ENCODE measurements at regions not wholly inside any gene's neighbourhood (a gene's known extent, or its start where the extent isn't known, plus 50 kb on each side); places are given as distances from the start of the nearest gene placed in this dataset.

- no peak overlapping the region for H3K4me3 ChIP-seq (ENCODE audit: low read depth, low read length)
- no peak for DNase-seq (ENCODE audit: low read depth)
These were observed 65.8 kb upstream of the METAP2 start for GRCh38 chr12:95408201-95408600.

DNA sequence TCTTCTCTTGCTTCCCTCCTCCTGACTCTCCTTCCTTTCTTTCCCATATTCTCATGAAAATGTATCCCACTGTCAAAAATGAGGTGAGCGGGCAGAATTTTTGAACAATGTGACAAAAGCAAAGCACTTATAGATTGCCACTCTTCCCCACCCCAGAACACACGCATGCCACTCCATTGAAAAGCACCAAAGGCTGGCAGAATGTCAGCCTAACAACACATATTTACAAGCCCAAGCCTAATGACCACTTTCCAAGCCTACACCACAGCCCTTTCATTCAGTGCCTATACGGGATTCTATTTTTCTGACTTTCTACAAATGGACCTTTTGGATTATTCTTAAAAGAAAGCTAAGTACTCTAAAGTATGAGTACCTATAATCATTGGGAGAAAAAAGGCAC, 62.9 kb upstream of the METAP2 start:
- H3K4me3 ChIP-seq (ENCODE audit: low read depth, low read length): no peak overlapping the region
- no peak for DNase-seq (ENCODE audit: low read depth)

DNA sequence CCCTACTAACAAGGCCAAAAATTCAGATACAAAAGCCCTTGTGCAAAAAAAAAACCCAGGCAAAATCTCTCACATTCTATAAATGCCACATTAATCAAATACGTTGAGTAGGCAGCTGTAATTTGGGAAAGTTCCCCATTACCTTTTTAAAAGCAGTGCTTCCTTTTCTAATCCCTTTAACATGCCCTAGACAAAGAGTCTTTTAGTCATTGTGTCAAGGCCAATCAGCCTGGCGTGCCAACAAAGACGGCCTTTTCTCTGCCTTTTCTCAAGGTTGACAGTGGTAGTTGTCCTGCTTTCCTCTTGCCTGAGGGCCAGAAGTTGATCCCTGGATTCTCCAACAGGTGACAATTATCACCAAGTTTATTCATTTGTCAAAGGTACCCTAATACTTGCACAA, 62.5 kb upstream of the METAP2 start:
- no peak for DNase-seq (ENCODE audit: low read depth)
- H3K4me3 ChIP-seq (ENCODE audit: low read depth, low read length): no peak overlapping the region

DNA sequence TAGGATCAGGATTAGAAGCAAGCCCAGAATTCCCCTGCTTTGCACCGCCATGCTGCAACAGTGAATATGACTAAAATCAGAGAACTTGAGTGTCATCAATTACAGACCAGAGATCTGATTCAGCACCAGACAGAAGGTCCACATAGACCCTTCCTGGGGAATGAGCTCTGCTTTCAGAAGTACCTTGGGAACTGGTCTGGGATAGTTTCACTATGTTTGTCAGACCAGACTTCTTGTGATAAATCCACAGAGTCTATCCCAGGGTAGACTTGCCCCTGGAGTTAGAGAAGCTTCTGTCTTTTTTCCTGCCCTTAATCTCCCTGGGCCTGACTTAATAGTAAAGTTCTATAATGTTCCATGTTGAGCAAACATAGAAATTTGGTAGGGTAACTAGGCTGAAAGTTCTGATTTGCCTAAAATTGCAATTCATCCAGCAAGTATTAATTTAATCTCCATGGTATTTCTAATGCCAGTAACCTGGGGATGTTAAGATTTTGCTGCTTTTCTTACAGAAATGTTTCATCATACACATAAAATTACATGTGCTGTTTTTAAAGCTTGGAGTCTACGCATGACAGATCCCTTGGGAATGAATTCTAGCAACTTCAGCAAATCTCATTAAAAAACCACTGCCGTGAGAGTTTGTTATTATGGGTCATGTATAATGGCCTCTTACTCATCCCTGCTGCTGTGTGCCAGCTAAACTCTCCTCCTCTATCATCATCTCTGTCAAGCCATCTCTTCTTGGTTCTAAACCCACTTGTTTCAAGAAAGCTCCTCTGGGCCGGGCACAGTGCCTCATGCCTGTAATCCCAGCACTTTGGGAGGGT, 61.3 kb upstream of the METAP2 start:
- DNase-seq (ENCODE audit: low read depth): peak; percentile 97

GRCh38 chr12:95413576-95413975, 60.4 kb upstream of the METAP2 start:
- no peak overlapping the region for H3K4me3 ChIP-seq (ENCODE audit: low read depth, low read length)
- no peak for DNase-seq (ENCODE audit: low read depth)

More for the DNA sequence above, 61.3 kb upstream of the METAP2 start:
- H3K4me3 ChIP-seq (ENCODE audit: low read depth, low read length): no peak overlapping the region

- no peak overlapping the region for H3K4me3 ChIP-seq (ENCODE audit: low read depth, low read length)
- no peak for DNase-seq (ENCODE audit: low read depth)
These were observed 58.5 kb upstream of the METAP2 start for GRCh38 chr12:95415451-95415850.

DNA sequence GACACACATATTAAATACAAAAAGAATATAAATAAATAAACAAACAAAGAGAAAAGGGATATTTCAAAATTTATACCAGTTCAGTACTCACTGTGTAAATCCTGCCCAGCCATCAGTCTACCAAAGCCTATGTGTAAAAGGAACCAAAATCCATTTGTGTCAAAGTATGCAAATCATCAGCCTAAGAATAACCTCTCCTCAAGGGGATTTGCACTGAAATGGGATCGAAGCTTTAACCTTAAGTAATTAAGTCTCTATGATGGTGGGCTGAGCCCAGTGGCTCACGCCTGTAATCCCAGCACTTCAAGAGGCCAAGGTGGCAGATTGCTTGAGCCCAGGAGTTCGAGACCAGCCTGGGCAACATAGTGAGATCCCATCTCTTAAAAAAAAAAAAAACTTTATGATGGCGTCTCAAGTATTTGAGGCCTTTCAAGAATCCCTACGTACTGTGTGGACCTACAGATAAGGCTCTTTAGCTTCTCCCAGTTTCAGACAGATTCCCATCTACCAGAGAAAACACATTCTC, 57.8 kb upstream of the METAP2 start:
- H3K4me3 ChIP-seq (ENCODE audit: low read depth, low read length): no peak overlapping the region
- no peak for DNase-seq (ENCODE audit: low read depth)

DNA sequence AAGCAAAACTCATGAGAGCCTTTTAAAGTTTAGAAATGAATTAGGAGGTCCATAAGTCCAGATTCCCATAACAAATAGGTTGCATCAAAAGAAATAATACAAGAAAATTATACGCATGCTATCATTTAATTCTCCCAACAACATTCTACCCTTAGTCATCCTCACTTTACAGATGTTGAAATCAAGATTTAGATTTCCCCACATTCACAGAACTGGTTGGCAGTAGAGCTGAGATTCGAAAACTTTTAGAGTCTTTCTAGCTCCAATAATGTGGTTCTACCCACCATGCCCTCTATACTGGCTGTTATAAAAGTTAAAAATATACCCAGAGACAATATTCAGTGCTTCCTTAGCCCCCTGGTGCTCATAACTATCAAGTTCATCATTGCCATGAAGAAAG, 56.6 kb upstream of the METAP2 start:
- H3K4me3 ChIP-seq (ENCODE audit: low read depth, low read length): no peak overlapping the region
- DNase-seq (ENCODE audit: low read depth): no peak

- no peak for DNase-seq (ENCODE audit: low read depth)
- no peak overlapping the region for H3K4me3 ChIP-seq (ENCODE audit: low read depth, low read length)
These were observed 55.8 kb upstream of the METAP2 start for GRCh38 chr12:95418142-95418541.
